Osteoblast (primary cell): ENCODE measurements at regions not wholly inside any gene's neighbourhood (a gene's known extent, or its start where the extent isn't known, plus 50 kb on each side); places are given as distances from the start of the nearest gene placed in this dataset.

ENCODE experiments used
- DNase-seq: peaks from one replicate; pipeline ENCODE4 v3.0.0; 2011; ENCODE audit warnings: low spot score, mixed read lengths; ENCODE audit not compliant: insufficient read length; ENCODE audit errors: missing footprints
- H2AFZ ChIP-seq: 2 replicates; pipeline ENCODE4 v1.6.0; 2011; ENCODE audit warnings: mild to moderate bottlenecking, low read length
- H3K27ac ChIP-seq: 2 replicates; pipeline ENCODE4 v1.5.1; 2011; ENCODE audit warnings: mild to moderate bottlenecking, low read depth, low read length, moderate library complexity
- H3K27me3 ChIP-seq: 2 replicates; pipeline ENCODE4 v1.6.0; 2012; ENCODE audit warnings: mild to moderate bottlenecking, control low read depth, inconsistent platforms, low read length, moderate library complexity; ENCODE audit not compliant: insufficient read depth
- H3K36me3 ChIP-seq: 2 replicates; pipeline ENCODE4 v1.5.1; 2011; ENCODE audit warnings: mild to moderate bottlenecking, low read length, control low read depth, moderate library complexity; ENCODE audit not compliant: insufficient read depth
- H3K4me1 ChIP-seq: 2 replicates; pipeline ENCODE4 v1.5.1; 2011; ENCODE audit warnings: mild to moderate bottlenecking, low read length, control low read depth, moderate library complexity; ENCODE audit not compliant: insufficient read depth
- H3K4me2 ChIP-seq: 2 replicates; pipeline ENCODE4 v1.6.0; 2011; ENCODE audit warnings: mild to moderate bottlenecking, low read length; ENCODE audit not compliant: insufficient read depth
- H3K4me3 ChIP-seq: fragments of 200-600 bp; sonication (generic); 3 replicates; pipeline ENCODE4 v1.5.1; 2012; ENCODE audit warnings: mild to moderate bottlenecking, low read length, inconsistent platforms; ENCODE audit not compliant: insufficient read depth
- H3K79me2 ChIP-seq: 2 replicates; pipeline ENCODE4 v1.6.0; 2012; ENCODE audit warnings: mild to moderate bottlenecking, low read length, control low read depth, inconsistent platforms; ENCODE audit not compliant: insufficient read depth
- H3K9me3 ChIP-seq: 2 replicates; pipeline ENCODE4 v1.5.1; 2011; ENCODE audit warnings: low read depth, low read length, control low read depth
- H4K20me1 ChIP-seq: 2 replicates; pipeline ENCODE4 v1.6.0; 2012; ENCODE audit warnings: mild to moderate bottlenecking, low read length, control low read depth; ENCODE audit not compliant: insufficient read depth
- TF ChIP-seq, protein P1 (sequence below): IDR thresholded peaks from 2 replicates; pipeline ENCODE4 v1.5.1; 2011; ENCODE audit warnings: mild to moderate bottlenecking, low read depth, low read length, moderate library complexity; ENCODE audit errors: extremely low read depth

GRCh38 chr3:56860939-56861338 is 59.2 kb upstream of the ARHGEF3 start:
- H3K4me3 ChIP-seq = no peak overlapping the region
- no peak overlapping the region for H2AFZ ChIP-seq
- no peaks in the 10 kb centered on the region for H3K36me3 ChIP-seq
- no peak overlapping the region for H3K4me2 ChIP-seq
- no peak overlapping the region for H3K27ac ChIP-seq
- H3K4me1 ChIP-seq = peaks cover 11% of the 10 kb centered on the region
- H4K20me1 ChIP-seq = no peaks in the 10 kb centered on the region
- DNase-seq = no peak
- no peaks in the 10 kb centered on the region for H3K9me3 ChIP-seq
- H3K27me3 ChIP-seq = peaks cover 1% of the 10 kb centered on the region
- TF ChIP-seq, protein P1, sequence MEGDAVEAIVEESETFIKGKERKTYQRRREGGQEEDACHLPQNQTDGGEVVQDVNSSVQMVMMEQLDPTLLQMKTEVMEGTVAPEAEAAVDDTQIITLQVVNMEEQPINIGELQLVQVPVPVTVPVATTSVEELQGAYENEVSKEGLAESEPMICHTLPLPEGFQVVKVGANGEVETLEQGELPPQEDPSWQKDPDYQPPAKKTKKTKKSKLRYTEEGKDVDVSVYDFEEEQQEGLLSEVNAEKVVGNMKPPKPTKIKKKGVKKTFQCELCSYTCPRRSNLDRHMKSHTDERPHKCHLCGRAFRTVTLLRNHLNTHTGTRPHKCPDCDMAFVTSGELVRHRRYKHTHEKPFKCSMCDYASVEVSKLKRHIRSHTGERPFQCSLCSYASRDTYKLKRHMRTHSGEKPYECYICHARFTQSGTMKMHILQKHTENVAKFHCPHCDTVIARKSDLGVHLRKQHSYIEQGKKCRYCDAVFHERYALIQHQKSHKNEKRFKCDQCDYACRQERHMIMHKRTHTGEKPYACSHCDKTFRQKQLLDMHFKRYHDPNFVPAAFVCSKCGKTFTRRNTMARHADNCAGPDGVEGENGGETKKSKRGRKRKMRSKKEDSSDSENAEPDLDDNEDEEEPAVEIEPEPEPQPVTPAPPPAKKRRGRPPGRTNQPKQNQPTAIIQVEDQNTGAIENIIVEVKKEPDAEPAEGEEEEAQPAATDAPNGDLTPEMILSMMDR = no peak
- no peaks in the 10 kb centered on the region for H3K79me2 ChIP-seq

DNA sequence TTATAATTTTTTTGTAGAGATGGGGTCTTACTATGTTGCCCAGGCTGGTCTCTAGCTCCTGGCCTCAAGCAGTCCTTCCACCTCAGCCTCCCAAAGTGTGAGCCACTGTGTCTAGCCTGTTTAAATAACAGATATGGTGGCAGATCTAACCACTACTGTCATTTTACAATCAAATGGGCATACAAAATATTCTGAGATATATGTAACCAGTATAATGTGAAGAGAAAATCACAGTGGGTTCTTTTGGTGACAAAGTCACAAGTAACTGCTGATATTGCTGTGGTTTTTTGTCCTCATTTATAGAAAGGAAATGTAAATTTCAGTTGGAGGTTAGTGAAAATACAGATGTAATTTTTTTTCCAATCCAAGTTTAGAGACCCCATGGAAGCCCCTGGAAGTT is 58.6 kb upstream of the ARHGEF3 start:
- Histone ChIP-seq H3K4me3 (no peak overlapping the region), H3K27me3 (no peaks in the 10 kb centered on the region), H4K20me1 (no peaks in the 10 kb centered on the region), H3K79me2 (no peaks in the 10 kb centered on the region), H3K9me3 (no peaks in the 10 kb centered on the region), H3K27ac (no peak overlapping the region), H3K4me1 (peaks cover 11% of the 10 kb centered on the region), H2AFZ (no peak overlapping the region), H3K4me2 (no peak overlapping the region), H3K36me3 (no peaks in the 10 kb centered on the region)
- no peak for DNase-seq
- TF ChIP-seq, protein P1 = no peak

GRCh38 chr3:56858331-56858730 is 56.6 kb upstream of the ARHGEF3 start:
- Histone ChIP-seq H3K4me1 (peaks cover 11% of the 10 kb centered on the region), H3K79me2 (no peaks in the 10 kb centered on the region), H3K4me2 (no peak overlapping the region), H3K9me3 (no peaks in the 10 kb centered on the region), H4K20me1 (no peaks in the 10 kb centered on the region), H3K27ac (no peak overlapping the region), H3K27me3 (no peaks in the 10 kb centered on the region), H3K36me3 (no peaks in the 10 kb centered on the region), H3K4me3 (no peak overlapping the region), H2AFZ (no peak overlapping the region)
- TF ChIP-seq, protein P1 = no peak
- DNase-seq = no peak

DNA sequence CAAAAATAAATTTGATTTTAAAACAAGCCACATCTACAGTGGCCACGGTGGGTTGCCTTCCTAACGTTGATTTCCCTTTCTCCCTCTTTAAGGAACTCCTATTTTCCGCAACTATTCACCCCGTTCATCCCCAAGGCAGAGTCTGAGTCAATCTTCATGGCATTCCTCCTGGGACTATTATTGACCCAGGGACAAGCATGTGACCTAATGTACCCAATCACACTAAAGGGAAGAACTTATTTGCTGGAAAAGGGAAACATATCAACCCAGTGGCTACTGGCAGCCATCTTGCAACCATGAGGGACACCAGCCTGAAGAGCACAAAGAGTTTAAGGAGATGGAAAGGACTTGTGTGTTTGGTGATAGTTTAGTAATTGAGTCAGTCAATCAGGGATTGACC is 55.4 kb upstream of the ARHGEF3 start:
- Histone ChIP-seq H4K20me1 (no peaks in the 10 kb centered on the region), H3K36me3 (no peaks in the 10 kb centered on the region), H3K4me1 (peaks cover 10% of the 10 kb centered on the region), H3K4me3 (no peak overlapping the region), H3K9me3 (no peaks in the 10 kb centered on the region), H2AFZ (peak overlapping the region; percentile 33), H3K4me2 (no peak overlapping the region), H3K27ac (no peak overlapping the region), H3K79me2 (no peaks in the 10 kb centered on the region), H3K27me3 (no peaks in the 10 kb centered on the region)
- DNase-seq = no peak
- TF ChIP-seq, protein P1 = no peak
